Astrocyte (in vitro differentiated cells and primary cell): ENCODE measurements at regions not wholly inside any gene's neighbourhood (a gene's known extent, or its start where the extent isn't known, plus 50 kb on each side); places are given as distances from the start of the nearest gene placed in this dataset.

ENCODE experiments used
- CTCF ChIP-seq: IDR thresholded peaks from 2 replicates; pipeline ENCODE4 v1.5.1; 2011; ENCODE audit warnings: low read depth, mild to moderate bottlenecking, inconsistent platforms, low read length, moderate library complexity; ENCODE audit not compliant: insufficient read depth
- EZH2 ChIP-seq: IDR thresholded peaks from 2 replicates; pipeline ENCODE4 v1.6.1; 2012; ENCODE audit warnings: mild to moderate bottlenecking, low read length, inconsistent platforms; ENCODE audit not compliant: insufficient read depth

GRCh38 chr4:124933521-124933920 lies 221.0 kb upstream of the ANKRD50 start:
- TF ChIP-seq CTCF (no peak), EZH2 (no peak)
